Psoas muscle (tissue), 7 donors: ENCODE measurements at regions not wholly inside any gene's neighbourhood (a gene's known extent, or its start where the extent isn't known, plus 50 kb on each side); places are given as distances from the start of the nearest gene placed in this dataset.

Experiments
- ATAC-seq, 4 donors: fragments of 200-7000 bp; cut with Tn5 transposase; one replicate each; pipeline ENCODE4 v1.9.1; 2020; ENCODE audit warnings: moderate library complexity in 3 of 4, mild to moderate bottlenecking in 2 of 4
- DNase-seq, 2 donors: peaks; one replicate each; pipeline ENCODE4 v3.0.0-alpha.2; 2020
- H3K27ac ChIP-seq: fragments of 200-600 bp; one replicate; pipeline ENCODE4 v1.8.0; 2022
- H3K27me3 ChIP-seq, 3 donors: fragments of 200-600 bp in 1 of 3; one replicate each; pipeline versions ENCODE4 v1.6.1 to v1.8.0; 2013 to 2022; ENCODE audit warnings: low read length in 2 of 3, mild to moderate bottlenecking in 2 of 3, moderate library complexity in 1 of 3; ENCODE audit not compliant: insufficient read depth in 3 of 3
- H3K36me3 ChIP-seq, 2 donors: fragments of 200-600 bp in 1 of 2; one replicate each; pipeline versions ENCODE4 v1.6.1 to v1.8.0; 2013 to 2022; ENCODE audit warnings: low read depth in 1 of 2, mild to moderate bottlenecking in 1 of 2, moderate library complexity in 1 of 2; ENCODE audit not compliant: insufficient read depth in 1 of 2
- H3K4me1 ChIP-seq: fragments of 200-600 bp; one replicate; pipeline ENCODE4 v1.8.0; 2022
- H3K4me3 ChIP-seq: fragments of 200-600 bp; one replicate; pipeline ENCODE4 v1.8.0; 2022; ENCODE audit warnings: mild to moderate bottlenecking
- H3K9me3 ChIP-seq: fragments of 200-600 bp; one replicate; pipeline ENCODE4 v1.8.0; 2022
- WGBS, 3 donors: extraction: QIAGEN DNeasy Blood & Tissue Kit; methylation state at CpG; one replicate each; pipeline versions ENCODE4 v1.1.6 to v1.1.7; 2013; 5-methylcytosine and 5-hydroxymethylcytosine counted together
- intact Hi-C, 2 donors: fragments of 100-400 bp; cut with DNase I; formaldehyde crosslinking; loops; one replicate each; pipeline versions ENCODE4 v1.11.0 to v1.14.2; 2022
- TF ChIP-seq, protein P1 (sequence below): fragments of 200-600 bp; IDR thresholded peaks from one replicate; pipeline ENCODE4 v1.8.0; 2022; ENCODE audit warnings: antibody characterized with exemption
- donor health status: healthy with polysubstance abuse.
- donor health status: DM: no; HTN: no; CAD: no; lungs with moderate emphysema.
- donor health status: Bipolar disorder and iron deficiency.
- donor health status: healthy.
- donor health status: DM: yes; HTN: yes; CAD: no.
- donor health status: DM: no; HTN: no; CAD: no.
- donor health status: DM: yes; HTN: yes; CAD: no.

DNA sequence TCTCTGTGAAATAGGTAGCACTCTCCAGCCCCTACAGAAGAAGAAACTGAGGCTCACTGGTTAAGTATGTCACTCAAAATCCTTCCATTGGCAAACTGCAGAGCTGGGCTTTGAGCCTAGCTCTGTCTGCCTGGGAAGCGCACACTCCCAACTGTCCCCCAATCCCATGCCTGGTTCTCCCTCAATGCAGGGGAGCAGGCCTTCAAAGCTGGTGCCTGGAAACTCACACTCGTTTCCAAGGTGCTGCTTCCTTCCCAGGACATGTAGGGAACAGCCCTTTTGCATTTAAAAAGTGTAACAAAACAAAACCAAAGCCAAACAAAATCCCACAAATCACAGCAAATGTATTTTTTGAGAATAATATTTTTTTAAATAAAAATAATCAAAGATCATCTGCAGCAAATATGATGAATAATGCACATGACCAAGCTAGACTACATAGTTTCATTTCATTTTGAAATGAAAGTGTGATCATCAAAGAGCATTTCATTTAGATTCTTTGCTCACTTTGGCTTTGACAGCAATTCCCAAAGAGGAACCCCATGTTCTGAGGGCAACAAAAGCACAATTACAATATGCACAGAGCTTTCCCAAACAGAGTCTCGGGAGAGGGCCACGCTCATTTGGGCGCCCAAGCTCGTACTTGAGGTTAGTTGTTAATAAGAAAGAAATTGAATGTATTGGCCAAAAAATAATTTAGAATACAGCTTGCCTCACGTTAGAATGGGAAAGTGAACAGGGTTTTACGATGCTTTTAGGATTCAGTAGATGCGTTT is 96.7 kb upstream of the ACKR3 start:
- DNase-seq: no peak
- 74 to 79% (median 76%) methylated on average over 9 of the region's 9 CpGs for WGBS, 3 donors

GRCh38 chr2:236473691-236474090 is 95.9 kb upstream of the ACKR3 start:
- intact Hi-C loops: no loop called here
- H3K4me1 ChIP-seq: no peaks in the 10 kb centered on the region
- TF ChIP-seq, protein P1, sequence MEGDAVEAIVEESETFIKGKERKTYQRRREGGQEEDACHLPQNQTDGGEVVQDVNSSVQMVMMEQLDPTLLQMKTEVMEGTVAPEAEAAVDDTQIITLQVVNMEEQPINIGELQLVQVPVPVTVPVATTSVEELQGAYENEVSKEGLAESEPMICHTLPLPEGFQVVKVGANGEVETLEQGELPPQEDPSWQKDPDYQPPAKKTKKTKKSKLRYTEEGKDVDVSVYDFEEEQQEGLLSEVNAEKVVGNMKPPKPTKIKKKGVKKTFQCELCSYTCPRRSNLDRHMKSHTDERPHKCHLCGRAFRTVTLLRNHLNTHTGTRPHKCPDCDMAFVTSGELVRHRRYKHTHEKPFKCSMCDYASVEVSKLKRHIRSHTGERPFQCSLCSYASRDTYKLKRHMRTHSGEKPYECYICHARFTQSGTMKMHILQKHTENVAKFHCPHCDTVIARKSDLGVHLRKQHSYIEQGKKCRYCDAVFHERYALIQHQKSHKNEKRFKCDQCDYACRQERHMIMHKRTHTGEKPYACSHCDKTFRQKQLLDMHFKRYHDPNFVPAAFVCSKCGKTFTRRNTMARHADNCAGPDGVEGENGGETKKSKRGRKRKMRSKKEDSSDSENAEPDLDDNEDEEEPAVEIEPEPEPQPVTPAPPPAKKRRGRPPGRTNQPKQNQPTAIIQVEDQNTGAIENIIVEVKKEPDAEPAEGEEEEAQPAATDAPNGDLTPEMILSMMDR: no peak

More for the DNA sequence above, 96.7 kb upstream of the ACKR3 start:
- ATAC-seq: no peak
- H3K9me3 ChIP-seq: peaks cover 3% of the 10 kb centered on the region
- no peaks in the 10 kb centered on the region for H3K36me3 ChIP-seq
- TF ChIP-seq, protein P1: no peak
- no peaks in the 10 kb centered on the region for H3K4me1 ChIP-seq
- H3K27ac ChIP-seq: no peak overlapping the region
- H3K4me3 ChIP-seq: no peak overlapping the region
- intact Hi-C loops: no loop called here
- H3K27me3 ChIP-seq: no peaks in the 10 kb centered on the region

DNA sequence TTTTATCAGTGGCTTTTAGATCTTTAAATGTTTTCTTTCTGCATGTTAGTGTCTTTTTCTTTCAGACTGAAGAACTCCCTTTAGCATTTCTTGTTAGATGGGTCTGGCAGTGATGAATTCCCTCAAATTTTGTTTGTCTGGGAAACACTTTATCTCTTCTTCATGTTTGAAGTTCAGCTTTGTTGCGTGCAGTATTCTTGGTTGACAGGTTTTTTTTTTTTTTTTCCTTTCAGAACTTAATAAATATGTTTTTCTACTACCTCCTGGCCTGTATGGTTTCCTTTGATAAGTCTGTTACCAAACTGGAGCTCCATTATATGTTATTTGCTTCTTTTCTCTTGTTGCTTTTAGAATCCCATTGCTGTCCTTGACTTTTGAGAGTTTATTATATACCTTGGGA is 89.8 kb upstream of the ACKR3 start:
- intact Hi-C loops: no loop called here
- Histone ChIP-seq H3K27ac (no peak overlapping the region), H3K36me3 (no peaks in the 10 kb centered on the region), H3K9me3 (peaks cover 21% of the 10 kb centered on the region), H3K4me3 (no peak overlapping the region), H3K27me3 (peaks cover 0 to 3% (median 0%) of the 10 kb centered on the region in 3 donors), H3K4me1 (no peaks in the 10 kb centered on the region)
- no peak for DNase-seq
- 89 to 100% (median 96%) methylated on average over 1 of the region's 1 CpG for WGBS, 3 donors
- TF ChIP-seq, protein P1: no peak
- no peak for ATAC-seq

More at GRCh38 chr2:236473691-236474090, 95.9 kb upstream of the ACKR3 start:
- Histone ChIP-seq H3K9me3 (peaks cover 3% of the 10 kb centered on the region), H3K36me3 (no peaks in the 10 kb centered on the region), H3K27ac (no peak overlapping the region), H3K27me3 (no peaks in the 10 kb centered on the region), H3K4me3 (no peak overlapping the region)
- ATAC-seq: no peak
- DNase-seq: no peak
- WGBS, 3 donors: 82 to 86% (median 85%) methylated on average over 1 of the region's 1 CpG

DNA sequence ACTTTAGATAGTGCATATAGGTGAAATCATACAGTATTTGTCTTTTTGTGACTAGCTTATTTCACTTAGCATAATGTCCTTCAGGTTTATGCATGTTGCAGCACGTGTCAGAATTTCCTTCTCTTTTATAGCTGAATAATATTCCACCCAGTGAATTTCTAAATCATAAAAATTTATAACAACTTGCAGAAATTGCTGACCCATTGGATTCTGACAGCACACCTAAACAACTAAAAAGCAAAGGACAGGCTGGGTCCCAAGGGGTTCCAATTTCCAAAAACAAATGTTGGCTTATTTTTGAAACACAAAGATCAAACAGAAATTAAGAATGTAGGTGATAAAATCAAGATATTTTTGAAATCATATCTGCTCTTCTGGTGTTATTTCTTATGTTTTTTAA is 86.5 kb upstream of the ACKR3 start:
- Histone ChIP-seq H3K9me3 (peaks cover 18% of the 10 kb centered on the region), H3K27me3 (peaks cover 0 to 3% (median 0%) of the 10 kb centered on the region in 3 donors), H3K36me3 (no peaks in the 10 kb centered on the region), H3K27ac (no peak overlapping the region), H3K4me1 (no peaks in the 10 kb centered on the region), H3K4me3 (no peak overlapping the region)
- TF ChIP-seq, protein P1: no peak
- no peak for DNase-seq
- ATAC-seq: no peak
- intact Hi-C loops: no loop called here
- 90 to 93% (median 92%) methylated on average over 1 of the region's 1 CpG for WGBS, 3 donors
